K562 (cell line): ENCODE measurements at regions not wholly inside any gene's neighbourhood (a gene's known extent, or its start where the extent isn't known, plus 50 kb on each side); places are given as distances from the start of the nearest gene placed in this dataset.

Source experiments
- ATAC-seq: fragments of 200-7000 bp; cut with Tn5 transposase; 3 replicates; pipeline ENCODE4 v1.9.1; 2020; ENCODE audit warnings: moderate library complexity
- BruUV-seq: library from RNA; stranded (reverse); fragments of 400-500 nt; replicated peaks from 2 replicates; lab custom pipeline; 2021; lab: Mats Ljungman, UMichigan
- CTCF ChIA-PET: fragments of 300-600 bp; formaldehyde crosslinking; extraction: SDS; loops from one replicate; lab custom pipeline; 2021; ENCODE audit warnings: low intra/inter-chr PET ratio; lab: Yijun Ruan, JAX
- POLR2A ChIA-PET: fragments of 300-600, 350-650 bp; sonication (Branson Sonifier 250); formaldehyde crosslinking; extraction: SDS; loops from one replicate; lab custom pipeline; 2021; ENCODE audit warnings: antibody characterized with exemption, inconsistent platforms; lab: Yijun Ruan, JAX
- DNase-seq, 4 experiments: peaks; one replicate each; pipeline versions ENCODE4 v3.0.0 to v3.0.0-alpha.2; 2011 to 2018; ENCODE audit warnings: low spot score in 3 of 4, mixed read lengths in 3 of 4; ENCODE audit errors: extremely low read depth in 1 of 4
- FAIRE-seq: peaks from 2 replicates; lab custom pipeline; 2011; peaks lifted over from hg19 to GRCh38; lab: Jason Lieb, UNC
- H2AFZ ChIP-seq: 2 replicates; pipeline ENCODE4 v1.6.0; 2011; ENCODE audit warnings: low read depth, low read length, control low read depth, inconsistent platforms
- H3K27ac ChIP-seq: fragments of 200-600 bp; 3 replicates; pipeline ENCODE4 v1.8.0; 2011; ENCODE audit warnings: low read depth, mild to moderate bottlenecking, control low read depth, inconsistent platforms, low read length, moderate library complexity, mixed read lengths; ENCODE audit errors: extremely low read depth
- H3K27me3 ChIP-seq, 2 experiments: fragments of 300-600 bp in 1 of 2; 2 replicates in 1 of 2; 3 replicates in 1 of 2; pipeline versions ENCODE4 v1.6.0 to v1.8.0; 2011; ENCODE audit warnings: inconsistent platforms in 2 of 2, low read length in 2 of 2, mild to moderate bottlenecking in 1 of 2, mixed read lengths in 1 of 2, moderate library complexity in 1 of 2; ENCODE audit not compliant: control insufficient read depth in 2 of 2, insufficient read depth in 2 of 2
- H3K36me3 ChIP-seq: fragments of 300-600 bp; 3 replicates; pipeline ENCODE4 v1.8.0; 2011; ENCODE audit warnings: mild to moderate bottlenecking, low read length, inconsistent platforms; ENCODE audit not compliant: control insufficient read depth, insufficient read depth
- H3K4me1 ChIP-seq, 2 experiments: fragments of 200-600 bp in 1 of 2; replicated peaks in 1 of 2; 2 replicates in 1 of 2; 3 replicates in 1 of 2; pipeline versions ENCODE4 v1.5.1 to v1.8.0; 2011; ENCODE audit warnings: inconsistent platforms in 2 of 2, low read length in 2 of 2, mild to moderate bottlenecking in 1 of 2, mixed read lengths in 1 of 2, moderate library complexity in 1 of 2; ENCODE audit not compliant: control insufficient read depth in 2 of 2, insufficient read depth in 2 of 2
- H3K4me2 ChIP-seq: 2 replicates; pipeline ENCODE4 v1.6.1; 2011; ENCODE audit warnings: low read length, control low read depth, inconsistent platforms, mixed read lengths; ENCODE audit not compliant: insufficient read depth
- H3K4me3 ChIP-seq: fragments of 200-600 bp; sonication (generic), shearing (Covaris generic); 2 replicates; pipeline ENCODE4 v1.5.1; 2016; ENCODE audit warnings: control low read depth, inconsistent platforms
- H3K79me2 ChIP-seq: fragments of 200-600 bp; 3 replicates; pipeline ENCODE4 v1.8.0; 2011; ENCODE audit warnings: low read length, inconsistent platforms; ENCODE audit not compliant: control insufficient read depth, insufficient read depth
- H3K9ac ChIP-seq, 2 experiments: 2 replicates each; pipeline versions ENCODE4 v1.6.0 to v1.6.1; 2011; ENCODE audit warnings: low read depth in 2 of 2, low read length in 2 of 2, control low read depth in 1 of 2, inconsistent platforms in 1 of 2, mild to moderate bottlenecking in 1 of 2, mixed read lengths in 1 of 2; ENCODE audit not compliant: insufficient read depth in 1 of 2
- H3K9me1 ChIP-seq: one replicate; pipeline ENCODE4 v1.6.0; 2011; ENCODE audit warnings: inconsistent platforms, mild to moderate bottlenecking, low read length, moderate library complexity; ENCODE audit not compliant: control insufficient read depth, insufficient read depth
- H3K9me3 ChIP-seq: replicated peaks from 2 replicates; pipeline ENCODE4 v1.5.1; 2011; ENCODE audit warnings: low read depth, low read length, inconsistent platforms; ENCODE audit not compliant: control insufficient read depth, insufficient read depth
- H4K20me1 ChIP-seq: replicated peaks from 2 replicates; pipeline ENCODE4 v1.6.1; 2011; ENCODE audit warnings: low read length, inconsistent platforms, mixed read lengths; ENCODE audit not compliant: control insufficient read depth, insufficient read depth
- CHD1 ChIP-seq: fragments of 200-600 bp; sonication (generic); IDR thresholded peaks from one replicate; pipeline ENCODE4 v1.6.1; 2012; ENCODE audit warnings: mild to moderate bottlenecking, moderate library complexity, low read length, inconsistent platforms
- GTF2A2 ChIP-seq: IDR thresholded peaks from 2 replicates; pipeline ENCODE4 v1.6.1; 2016; ENCODE audit warnings: mild to moderate bottlenecking, missing genetic modification characterization, missing compliant biosample characterization
- GTF3C2 ChIP-seq: IDR thresholded peaks from 3 replicates; pipeline ENCODE4 v1.6.1; 2011; ENCODE audit warnings: borderline replicate concordance, mild to moderate bottlenecking, moderate library complexity; ENCODE audit not compliant: insufficient read length; ENCODE audit errors: extremely low read depth
- MXI1 ChIP-seq: IDR thresholded peaks from 2 replicates; pipeline ENCODE4 v1.6.1; 2011; ENCODE audit warnings: low read depth, mild to moderate bottlenecking, improper control_type of control experiment, low read length
- MYBL2 ChIP-seq, 2 experiments: fragments of 450-650 bp in 1 of 2; sonication (generic) in 1 of 2; formaldehyde crosslinking in 1 of 2; IDR thresholded peaks; 2 replicates each; pipeline versions ENCODE4 v1.6.1 to v1.8.1; 2017 to 2022; ENCODE audit warnings: borderline replicate concordance in 1 of 2, inconsistent platforms in 1 of 2, low read depth in 1 of 2, mild to moderate bottlenecking in 1 of 2, missing genetic modification reagents in 1 of 2, moderate library complexity in 1 of 2
- PHB2 ChIP-seq: fragments of 450-650 bp; IDR thresholded peaks from 2 replicates; pipeline ENCODE4 v1.6.1; 2017; ENCODE audit warnings: low read depth
- RBFOX2 ChIP-seq: fragments of 200-400 bp; formaldehyde crosslinking; IDR thresholded peaks from 2 replicates; pipeline ENCODE4 v1.6.1; 2017; ENCODE audit warnings: low read depth, mild to moderate bottlenecking, low read length, moderate library complexity
- RUNX1 ChIP-seq: sonication (generic); IDR thresholded peaks from 2 replicates; pipeline ENCODE4 v1.6.1; 2016; ENCODE audit warnings: antibody characterized with exemption, low read depth
- ZFP30 ChIP-seq: fragments of 250-450 bp; sonication (Bioruptor Pico); IDR thresholded peaks from 2 replicates; pipeline ENCODE4 v1.8.0; 2022; ENCODE audit warnings: moderate library complexity, mild to moderate bottlenecking, inconsistent platforms, borderline replicate concordance
- ZHX1 ChIP-seq: fragments of 150-350 bp; conservative IDR thresholded peaks from 2 replicates; pipeline ENCODE4 v1.6.1; 2014; ENCODE audit warnings: low read length
- WGBS: fragments of 100-300 bp; shearing (Covaris generic); methylation state at CpG from one replicate; pipeline ENCODE4 v1.1.6; 2016; ENCODE audit warnings: low coverage, mixed read lengths; ENCODE audit not compliant: insufficient coverage; ENCODE audit errors: missing lambda C conversion rate; 5-methylcytosine and 5-hydroxymethylcytosine counted together
- in situ Hi-C: fragments of 300-500 bp; cut with MboI; formaldehyde crosslinking; loops from 4 replicates; pipeline ENCODE4 v1.15.0; 2018; ENCODE audit warnings: inconsistent platforms, mixed read lengths
- intact Hi-C: fragments of 100-400 bp; cut with micrococcal nuclease; formaldehyde crosslinking; loops from 2 replicates; pipeline ENCODE4 v1.14.2; 2022
- TF ChIP-seq, protein P1 (sequence below): fragments of 250-450 bp; sonication (Bioruptor Pico); IDR thresholded peaks from 2 replicates; pipeline ENCODE4 v1.5.0; 2021; ENCODE audit warnings: mild to moderate bottlenecking, borderline replicate concordance
- TF ChIP-seq, protein P2 (sequence below): fragments of 450-650 bp; conservative IDR thresholded peaks from 2 replicates; pipeline ENCODE4 v1.6.1; 2016; ENCODE audit warnings: missing genetic modification characterization, low read depth, mild to moderate bottlenecking, control low read depth, missing compliant biosample characterization

DNA sequence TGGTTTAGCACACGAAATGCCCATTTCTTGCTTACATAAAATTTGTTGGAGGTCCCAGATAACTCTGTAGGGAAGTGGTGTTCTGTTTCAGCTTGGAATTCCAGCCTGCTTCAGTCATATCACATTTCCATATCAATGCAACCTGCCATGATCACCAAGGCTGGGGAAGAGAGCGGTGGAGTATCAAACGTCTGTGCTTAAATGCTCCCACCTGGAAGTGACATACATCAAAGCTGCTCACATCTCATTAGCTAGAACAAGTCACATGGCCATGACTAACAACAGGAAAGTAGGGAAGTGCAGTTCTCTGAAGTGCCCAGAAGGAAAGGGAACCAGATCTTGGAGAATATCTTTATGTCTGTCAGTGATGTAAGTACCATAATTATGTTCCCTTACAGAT lies 130.2 kb upstream of the CFAP20DC start:
- Histone ChIP-seq H3K4me2 (no peak overlapping the region), H3K9ac (no peak overlapping the region), H3K27me3 (no peaks in the 10 kb centered on the region), H3K27ac (no peak overlapping the region), H4K20me1 (no peaks in the 10 kb centered on the region), H3K9me1 (no peaks in the 10 kb centered on the region), H3K79me2 (no peaks in the 10 kb centered on the region), H3K4me1 (no peaks in the 10 kb centered on the region), H3K4me3 (no peak overlapping the region), H2AFZ (no peak overlapping the region), H3K36me3 (no peaks in the 10 kb centered on the region), H3K9me3 (no peaks in the 10 kb centered on the region)
- CTCF ChIA-PET = no interaction called here
- 0% methylated on average over 3 of the region's 3 CpGs for WGBS
- in situ Hi-C loops = no loop called here
- intact Hi-C loops = no loop called here
- BruUV-seq = no TSS peak
- DNase-seq (no peak), FAIRE-seq (no peak), ATAC-seq (no peak)
- POLR2A ChIA-PET = no interaction called here
- TF ChIP-seq MXI1 (no peak), GTF3C2 (no peak), CHD1 (no peak), MYBL2 (IDR thresholded peaks at IDR 0.05; ENCODE audit: low read depth) (no peak), MYBL2 (CRISPR knock-in tag; IDR thresholded peaks at IDR 0.05; ENCODE audit: borderline replicate concordance) (no peak), RUNX1 (no peak), ZHX1 (no peak), GTF2A2 (tag) (no peak), ZFP30 (CRISPR knock-in tag) (no peak), RBFOX2 (no peak), PHB2 (no peak)
- TF ChIP-seq, protein P1, sequence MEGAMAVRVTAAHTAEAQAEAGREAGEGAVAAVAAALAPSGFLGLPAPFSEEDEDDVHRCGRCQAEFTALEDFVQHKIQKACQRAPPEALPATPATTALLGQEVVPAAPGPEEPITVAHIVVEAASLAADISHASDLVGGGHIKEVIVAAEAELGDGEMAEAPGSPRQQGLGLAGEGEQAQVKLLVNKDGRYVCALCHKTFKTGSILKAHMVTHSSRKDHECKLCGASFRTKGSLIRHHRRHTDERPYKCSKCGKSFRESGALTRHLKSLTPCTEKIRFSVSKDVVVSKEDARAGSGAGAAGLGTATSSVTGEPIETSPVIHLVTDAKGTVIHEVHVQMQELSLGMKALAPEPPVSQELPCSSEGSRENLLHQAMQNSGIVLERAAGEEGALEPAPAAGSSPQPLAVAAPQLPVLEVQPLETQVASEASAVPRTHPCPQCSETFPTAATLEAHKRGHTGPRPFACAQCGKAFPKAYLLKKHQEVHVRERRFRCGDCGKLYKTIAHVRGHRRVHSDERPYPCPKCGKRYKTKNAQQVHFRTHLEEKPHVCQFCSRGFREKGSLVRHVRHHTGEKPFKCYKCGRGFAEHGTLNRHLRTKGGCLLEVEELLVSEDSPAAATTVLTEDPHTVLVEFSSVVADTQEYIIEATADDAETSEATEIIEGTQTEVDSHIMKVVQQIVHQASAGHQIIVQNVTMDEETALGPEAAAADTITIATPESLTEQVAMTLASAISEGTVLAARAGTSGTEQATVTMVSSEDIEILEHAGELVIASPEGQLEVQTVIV (CRISPR knock-in tag) = no peak
- TF ChIP-seq, protein P2, sequence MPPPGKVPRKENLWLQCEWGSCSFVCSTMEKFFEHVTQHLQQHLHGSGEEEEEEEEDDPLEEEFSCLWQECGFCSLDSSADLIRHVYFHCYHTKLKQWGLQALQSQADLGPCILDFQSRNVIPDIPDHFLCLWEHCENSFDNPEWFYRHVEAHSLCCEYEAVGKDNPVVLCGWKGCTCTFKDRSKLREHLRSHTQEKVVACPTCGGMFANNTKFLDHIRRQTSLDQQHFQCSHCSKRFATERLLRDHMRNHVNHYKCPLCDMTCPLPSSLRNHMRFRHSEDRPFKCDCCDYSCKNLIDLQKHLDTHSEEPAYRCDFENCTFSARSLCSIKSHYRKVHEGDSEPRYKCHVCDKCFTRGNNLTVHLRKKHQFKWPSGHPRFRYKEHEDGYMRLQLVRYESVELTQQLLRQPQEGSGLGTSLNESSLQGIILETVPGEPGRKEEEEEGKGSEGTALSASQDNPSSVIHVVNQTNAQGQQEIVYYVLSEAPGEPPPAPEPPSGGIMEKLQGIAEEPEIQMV = no peak
